MM.1S (cell line): ENCODE measurements at regions not wholly inside any gene's neighbourhood (a gene's known extent, or its start where the extent isn't known, plus 50 kb on each side); places are given as distances from the start of the nearest gene placed in this dataset.

Source experiments
- DNase-seq: peaks from one replicate; pipeline ENCODE4 v3.0.0-alpha.2; 2015
- H2AFZ ChIP-seq: fragments of 300-600 bp; sonication (generic); 2 replicates; pipeline ENCODE4 v1.6.0; 2016; ENCODE audit warnings: antibody characterized with exemption, low read length
- H3F3A ChIP-seq: fragments of 300-600 bp; sonication (generic); 2 replicates; pipeline ENCODE4 v1.6.1; 2016; ENCODE audit warnings: mild to moderate bottlenecking, antibody characterized with exemption, low read length, moderate library complexity, mixed read lengths; ENCODE audit not compliant: insufficient read depth
- H3K27ac ChIP-seq: fragments of 300-600 bp; sonication (generic); 2 replicates; pipeline ENCODE4 v1.5.1; 2016; ENCODE audit warnings: mild to moderate bottlenecking, low read length
- H3K27me3 ChIP-seq: fragments of 300-600 bp; sonication (generic); replicated peaks from 2 replicates; pipeline ENCODE4 v1.6.0; 2016; ENCODE audit warnings: low read length; ENCODE audit not compliant: insufficient read depth
- H3K36me3 ChIP-seq: fragments of 300-600 bp; sonication (generic); replicated peaks from 2 replicates; pipeline ENCODE4 v1.6.1; 2016; ENCODE audit warnings: mild to moderate bottlenecking, low read length, mixed read lengths; ENCODE audit not compliant: insufficient read depth
- H3K4me1 ChIP-seq: fragments of 300-600 bp; sonication (generic); 2 replicates; pipeline ENCODE4 v1.6.1; 2016; ENCODE audit warnings: low read length, mixed read lengths
- H3K4me2 ChIP-seq: fragments of 300-600 bp; sonication (generic); 2 replicates; pipeline ENCODE4 v1.6.0; 2016; ENCODE audit warnings: low read depth, low read length
- H3K4me3 ChIP-seq: fragments of 300-600 bp; sonication (generic); 2 replicates; pipeline ENCODE4 v1.5.1; 2016; ENCODE audit warnings: low read length, mixed read lengths
- H3K79me2 ChIP-seq: fragments of 300-600 bp; sonication (generic); 2 replicates; pipeline ENCODE4 v1.6.1; 2016; ENCODE audit warnings: mixed run types, low read length, mixed read lengths
- H3K9ac ChIP-seq: fragments of 300-600 bp; sonication (generic); 2 replicates; pipeline ENCODE4 v1.6.1; 2016; ENCODE audit warnings: low read length, mixed read lengths
- H3K9me2 ChIP-seq: fragments of 300-600 bp; sonication (generic); replicated peaks from 2 replicates; pipeline ENCODE4 v1.6.1; 2016; ENCODE audit warnings: mild to moderate bottlenecking, low read length, mixed read lengths; ENCODE audit not compliant: insufficient read depth
- H3K9me3 ChIP-seq: fragments of 300-600 bp; sonication (generic); replicated peaks from 2 replicates; pipeline ENCODE4 v1.6.1; 2016; ENCODE audit warnings: mild to moderate bottlenecking, low read length, mixed read lengths; ENCODE audit not compliant: insufficient read depth
- H4K20me1 ChIP-seq: fragments of 300-600 bp; sonication (generic); 2 replicates; pipeline ENCODE4 v1.6.1; 2016; ENCODE audit warnings: mild to moderate bottlenecking, low read length, moderate library complexity, mixed read lengths; ENCODE audit not compliant: insufficient read depth
- EZH2 ChIP-seq: fragments of 300-600 bp; sonication (generic); optimal IDR thresholded peaks from 2 replicates; pipeline ENCODE3; 2017; ENCODE audit warnings: low read depth, mild to moderate bottlenecking, antibody characterized with exemption, low read length, mixed read lengths
- EZH2phosphoT487 ChIP-seq: fragments of 300-600 bp; sonication (generic); IDR thresholded peaks from 2 replicates; pipeline ENCODE4 v1.6.1; 2018; ENCODE audit warnings: antibody characterized with exemption, low read length
- TF ChIP-seq, protein P1 (sequence below): fragments of 300-600 bp; sonication (generic); IDR thresholded peaks from 2 replicates; pipeline ENCODE4 v1.5.1; 2016; ENCODE audit warnings: antibody characterized with exemption, low read length, mixed read lengths

DNA sequence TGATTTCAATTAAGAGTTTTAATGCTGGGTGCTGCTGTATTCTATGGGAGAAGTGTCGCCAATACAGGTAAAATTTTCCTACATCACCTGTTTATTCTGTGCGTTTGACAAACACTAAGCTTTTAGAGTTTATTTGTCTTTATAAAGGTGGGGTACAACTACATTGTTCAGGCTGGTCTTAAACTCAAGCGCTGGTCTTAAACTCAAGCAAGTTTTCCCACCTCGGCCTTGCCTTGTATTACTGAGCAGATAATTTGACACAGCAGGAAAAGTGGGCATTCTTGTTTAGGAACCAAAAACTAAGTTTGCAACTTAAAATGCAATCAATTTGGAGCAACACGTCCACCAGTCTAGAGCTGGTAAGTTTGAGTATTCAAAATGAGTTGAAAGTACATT lies 112.9 kb upstream of the BTN3A2 start:
- TF ChIP-seq EZH2: no peak
- TF ChIP-seq EZH2phosphoT487: no peak
- TF ChIP-seq, protein P1, sequence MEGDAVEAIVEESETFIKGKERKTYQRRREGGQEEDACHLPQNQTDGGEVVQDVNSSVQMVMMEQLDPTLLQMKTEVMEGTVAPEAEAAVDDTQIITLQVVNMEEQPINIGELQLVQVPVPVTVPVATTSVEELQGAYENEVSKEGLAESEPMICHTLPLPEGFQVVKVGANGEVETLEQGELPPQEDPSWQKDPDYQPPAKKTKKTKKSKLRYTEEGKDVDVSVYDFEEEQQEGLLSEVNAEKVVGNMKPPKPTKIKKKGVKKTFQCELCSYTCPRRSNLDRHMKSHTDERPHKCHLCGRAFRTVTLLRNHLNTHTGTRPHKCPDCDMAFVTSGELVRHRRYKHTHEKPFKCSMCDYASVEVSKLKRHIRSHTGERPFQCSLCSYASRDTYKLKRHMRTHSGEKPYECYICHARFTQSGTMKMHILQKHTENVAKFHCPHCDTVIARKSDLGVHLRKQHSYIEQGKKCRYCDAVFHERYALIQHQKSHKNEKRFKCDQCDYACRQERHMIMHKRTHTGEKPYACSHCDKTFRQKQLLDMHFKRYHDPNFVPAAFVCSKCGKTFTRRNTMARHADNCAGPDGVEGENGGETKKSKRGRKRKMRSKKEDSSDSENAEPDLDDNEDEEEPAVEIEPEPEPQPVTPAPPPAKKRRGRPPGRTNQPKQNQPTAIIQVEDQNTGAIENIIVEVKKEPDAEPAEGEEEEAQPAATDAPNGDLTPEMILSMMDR: no peak
- H3K27me3 ChIP-seq: no peaks in the 10 kb centered on the region
- peaks cover 42% of the 10 kb centered on the region for H3F3A ChIP-seq
- H4K20me1 ChIP-seq: no peaks in the 10 kb centered on the region
- no peaks in the 10 kb centered on the region for H3K79me2 ChIP-seq
- peak overlapping the region; percentile 66 for H3K4me3 ChIP-seq
- no peaks in the 10 kb centered on the region for H3K9me2 ChIP-seq
- H3K4me1 ChIP-seq: no peaks in the 10 kb centered on the region
- H3K36me3 ChIP-seq: no peaks in the 10 kb centered on the region
- H3K27ac ChIP-seq: peak overlapping the region; percentile 98; the same call in 1 of the 2 replicates
- no peaks in the 10 kb centered on the region for H3K9me3 ChIP-seq
- DNase-seq: peak; percentile 42
- H3K9ac ChIP-seq: peak overlapping the region; percentile 84
- no peak overlapping the region for H2AFZ ChIP-seq
- peak overlapping the region; percentile 86 for H3K4me2 ChIP-seq

DNA sequence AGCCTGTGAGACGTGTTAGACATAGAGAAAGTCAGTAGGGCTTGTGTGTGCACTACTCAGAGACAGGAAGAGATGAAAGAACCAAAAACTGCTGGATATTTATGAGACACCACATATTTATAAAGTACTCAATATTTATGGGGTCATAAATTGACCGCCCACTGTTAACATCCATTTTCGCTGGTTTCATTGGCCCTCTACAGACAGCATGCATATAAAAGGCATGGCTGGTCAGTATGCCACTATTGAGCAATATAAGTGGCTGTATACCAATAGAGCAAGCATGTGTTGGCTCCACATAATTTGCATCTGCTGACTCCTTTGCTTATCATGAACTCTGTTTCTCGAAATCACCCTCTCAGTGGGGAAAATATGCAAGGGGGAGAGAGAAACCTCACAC lies 110.3 kb upstream of the BTN3A2 start:
- Histone ChIP-seq H2AFZ (no peak overlapping the region), H3K27ac (no peak overlapping the region), H3K9me3 (no peaks in the 10 kb centered on the region), H3K9me2 (no peaks in the 10 kb centered on the region), H3K27me3 (no peaks in the 10 kb centered on the region), H3K4me1 (no peaks in the 10 kb centered on the region), H3K79me2 (no peaks in the 10 kb centered on the region), H4K20me1 (no peaks in the 10 kb centered on the region), H3K9ac (no peak overlapping the region), H3K4me3 (no peak overlapping the region), H3K36me3 (no peaks in the 10 kb centered on the region), H3K4me2 (no peak overlapping the region), H3F3A (peaks cover 32% of the 10 kb centered on the region)
- DNase-seq: no peak
- TF ChIP-seq, protein P1: no peak
- TF ChIP-seq EZH2: no peak
- TF ChIP-seq EZH2phosphoT487: no peak

DNA sequence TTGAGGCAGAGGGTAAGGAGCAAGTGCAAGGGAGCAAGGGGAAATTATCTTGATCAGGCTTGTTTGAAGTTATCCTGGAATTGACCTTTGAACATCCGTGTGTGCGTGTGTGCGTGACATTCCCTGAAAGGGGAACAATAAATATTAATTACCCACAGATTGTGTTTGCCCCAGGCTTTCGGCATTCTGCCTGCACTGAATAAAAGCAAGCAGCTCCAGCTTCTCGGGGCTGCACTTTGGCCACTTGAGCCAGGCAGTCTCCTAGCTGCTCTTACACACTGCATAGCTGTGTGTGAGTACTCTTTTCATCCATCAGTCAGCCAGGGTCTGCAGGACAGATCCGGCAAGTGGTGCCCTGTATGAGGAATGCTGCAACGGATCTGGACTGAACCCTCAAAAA lies 107.7 kb upstream of the BTN3A2 start:
- Histone ChIP-seq H3K4me1 (no peaks in the 10 kb centered on the region), H3K9ac (no peak overlapping the region), H4K20me1 (no peaks in the 10 kb centered on the region), H3K9me2 (no peaks in the 10 kb centered on the region), H3K4me3 (no peak overlapping the region), H2AFZ (no peak overlapping the region), H3K9me3 (no peaks in the 10 kb centered on the region), H3F3A (peaks cover 10% of the 10 kb centered on the region), H3K79me2 (no peaks in the 10 kb centered on the region), H3K36me3 (no peaks in the 10 kb centered on the region), H3K4me2 (no peak overlapping the region), H3K27me3 (no peaks in the 10 kb centered on the region), H3K27ac (no peak overlapping the region)
- no peak for DNase-seq
- TF ChIP-seq EZH2: no peak
- TF ChIP-seq EZH2phosphoT487: no peak
- TF ChIP-seq, protein P1: no peak
